ENCODE measurements at regions not wholly inside any gene's neighbourhood (a gene's known extent, or its start where the extent isn't known, plus 50 kb on each side); places are given as distances from the start of the nearest gene placed in this dataset.

GRCh38 chr7:84422790-84423189 is 228.2 kb upstream of the SEMA3A start:
- ATAC-seq (no peak), DNase-seq (ENCODE audit: low read depth, low spot score) (no peak)
- in situ Hi-C loops (cut with HindIII; ENCODE audit: low pct_unique_long_range_greater_than_20kb, low sequenced_read_pairs) (no loop called here), intact Hi-C loops (cut with micrococcal nuclease; ENCODE audit: unreplicated experiment) (no loop called here)
- ChIA-PET POLR2A (no interaction called here), CTCF (no interaction called here)
- TF ChIP-seq POLR2AphosphoS5 (IDR thresholded peaks at IDR 0.05; ENCODE audit: low read depth, low read length) (no peak), REST (IDR thresholded peaks at IDR 0.05; ENCODE audit: insufficient read depth in 1 of 2, low read depth in 2 of 2, low read length in 1 of 2) (no peak), CTCF (IDR thresholded peaks at IDR 0.05) (no peak), TCF7L2 (IDR thresholded peaks at IDR 0.05; ENCODE audit: low read depth, low read length) (no peak), SIN3A (IDR thresholded peaks at IDR 0.05; ENCODE audit: borderline replicate concordance, insufficient read depth, low read depth, low read length) (no peak)
- no TSS peak for BruUV-seq (replicated peaks)
- no peaks in the 10 kb centered on the region for H3K9me3 ChIP-seq (ENCODE audit: control insufficient read depth, insufficient read depth, low read depth, low read length)
- no peak overlapping the region for H3K27ac ChIP-seq (ENCODE audit: low read length)
- no peaks in the 10 kb centered on the region for H3K27me3 ChIP-seq (ENCODE audit: control insufficient read depth, insufficient read depth, low read length)
- H3K36me3 ChIP-seq (ENCODE audit: control insufficient read depth, insufficient read depth, low read length) = no peaks in the 10 kb centered on the region
- H3K4me3 ChIP-seq (ENCODE audit: low read depth in 2 of 2, low read length in 2 of 2) = no peak overlapping the region
- H3K4me1 ChIP-seq (ENCODE audit: control insufficient read depth, insufficient read depth, low read length) = no peaks in the 10 kb centered on the region

- in situ Hi-C loops (cut with HindIII; ENCODE audit: low pct_unique_long_range_greater_than_20kb, low sequenced_read_pairs) (no loop called here), intact Hi-C loops (cut with micrococcal nuclease; ENCODE audit: unreplicated experiment) (loop anchor here (10.0 kb wide), 2 partner anchors 218 to 612 kb away; partner anchors contain the start of gene SEMA3A)
- Histone ChIP-seq H3K4me1 (ENCODE audit: control insufficient read depth, insufficient read depth, low read length) (0 out of 2 replicates have a peak, but pooled peaks cover 5% of the 10 kb centered on the region), H3K27ac (ENCODE audit: low read length) (peak overlapping the region; percentile 75), H3K9me3 (ENCODE audit: control insufficient read depth, insufficient read depth, low read depth, low read length) (peaks cover 13% of the 10 kb centered on the region; the same call in 1 of the 2 replicates), H3K36me3 (ENCODE audit: control insufficient read depth, insufficient read depth, low read length) (no peaks in the 10 kb centered on the region), H3K4me3 (ENCODE audit: low read depth in 2 of 2, low read length in 2 of 2) (no peak overlapping the region), H3K27me3 (ENCODE audit: control insufficient read depth, insufficient read depth, low read length) (no peaks in the 10 kb centered on the region)
- CTCF ChIA-PET = interaction anchor here (1.2 kb wide), 1 partner anchor 216 kb away, joined by 5 read pairs; no protein-coding TSS in a partner anchor
- peak; percentile 93 for TF ChIP-seq TCF7L2 (IDR thresholded peaks at IDR 0.05; ENCODE audit: low read depth, low read length)
- TF ChIP-seq POLR2AphosphoS5 (IDR thresholded peaks at IDR 0.05; ENCODE audit: low read depth, low read length) = peak; percentile 64; the same call in 1 of the 2 replicates
- TF ChIP-seq REST (IDR thresholded peaks at IDR 0.05; ENCODE audit: insufficient read depth in 1 of 2, low read depth in 2 of 2, low read length in 1 of 2) = no peak
- no TSS peak for BruUV-seq (replicated peaks)
- ATAC-seq = peak; percentile 94
- POLR2A ChIA-PET = interaction anchor here (0.5 kb wide), 1 partner anchor 218 kb away, joined by 5 read pairs; the partner anchor contains the start of gene SEMA3A
- peak; percentile 99 for DNase-seq (ENCODE audit: low read depth, low spot score)
Measured at GRCh38 chr7:84412161-84412969, 217.8 kb upstream of the SEMA3A start.
